ENCODE measurements at regions not wholly inside any gene's neighbourhood (a gene's known extent, or its start where the extent isn't known, plus 50 kb on each side); places are given as distances from the start of the nearest gene placed in this dataset.

DNA sequence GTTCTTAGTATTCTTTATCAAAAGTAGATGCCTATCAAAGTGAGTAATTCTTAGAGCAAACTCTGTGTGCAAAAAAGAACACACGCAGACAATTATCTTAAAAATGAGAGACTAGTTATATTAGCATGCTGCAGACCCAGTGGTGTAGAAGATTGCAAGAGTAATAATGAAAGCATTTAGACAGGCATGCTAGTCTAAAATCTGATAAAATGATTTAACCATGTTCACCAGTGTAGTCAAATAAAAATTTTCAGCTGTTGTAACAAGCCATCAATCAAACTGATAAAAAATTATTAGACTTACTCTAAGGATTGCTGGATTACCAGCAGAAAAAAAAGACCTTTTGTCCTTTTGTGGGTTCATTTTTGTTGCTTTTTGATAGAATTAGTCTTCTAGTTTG lies 241.9 kb upstream of the TLE4 start:
- TF ChIP-seq, protein P1, sequence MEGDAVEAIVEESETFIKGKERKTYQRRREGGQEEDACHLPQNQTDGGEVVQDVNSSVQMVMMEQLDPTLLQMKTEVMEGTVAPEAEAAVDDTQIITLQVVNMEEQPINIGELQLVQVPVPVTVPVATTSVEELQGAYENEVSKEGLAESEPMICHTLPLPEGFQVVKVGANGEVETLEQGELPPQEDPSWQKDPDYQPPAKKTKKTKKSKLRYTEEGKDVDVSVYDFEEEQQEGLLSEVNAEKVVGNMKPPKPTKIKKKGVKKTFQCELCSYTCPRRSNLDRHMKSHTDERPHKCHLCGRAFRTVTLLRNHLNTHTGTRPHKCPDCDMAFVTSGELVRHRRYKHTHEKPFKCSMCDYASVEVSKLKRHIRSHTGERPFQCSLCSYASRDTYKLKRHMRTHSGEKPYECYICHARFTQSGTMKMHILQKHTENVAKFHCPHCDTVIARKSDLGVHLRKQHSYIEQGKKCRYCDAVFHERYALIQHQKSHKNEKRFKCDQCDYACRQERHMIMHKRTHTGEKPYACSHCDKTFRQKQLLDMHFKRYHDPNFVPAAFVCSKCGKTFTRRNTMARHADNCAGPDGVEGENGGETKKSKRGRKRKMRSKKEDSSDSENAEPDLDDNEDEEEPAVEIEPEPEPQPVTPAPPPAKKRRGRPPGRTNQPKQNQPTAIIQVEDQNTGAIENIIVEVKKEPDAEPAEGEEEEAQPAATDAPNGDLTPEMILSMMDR (IDR thresholded peaks at IDR 0.05): no peak
- no peak for TF ChIP-seq POLR2A (IDR thresholded peaks at IDR 0.05)

Measured in uterus (tissue), 2 donors.